SK-N-SH (cell line): ENCODE measurements at regions not wholly inside any gene's neighbourhood (a gene's known extent, or its start where the extent isn't known, plus 50 kb on each side); places are given as distances from the start of the nearest gene placed in this dataset.
A peak's percentile ranks its signal among the peaks of the same experiment; 100 is the strongest.

ENCODE experiments used
- CTCF ChIA-PET: fragments of 300-600, 350-600 bp; formaldehyde crosslinking; extraction: SDS; loops from one replicate; lab custom pipeline; 2021; lab: Yijun Ruan, JAX
- POLR2A ChIA-PET: fragments of 350-600 bp; sonication (Branson Sonifier 250); formaldehyde crosslinking; extraction: SDS; loops from one replicate; lab custom pipeline; 2020; ENCODE audit warnings: antibody characterized with exemption, inconsistent platforms; lab: Yijun Ruan, JAX
- DNase-seq: peaks from one replicate; pipeline ENCODE4 v3.0.0; 2012
- H2AFZ ChIP-seq: fragments of 200-600 bp; sonication (generic); 2 replicates; pipeline ENCODE4 v1.8.1; 2016; ENCODE audit warnings: antibody characterized with exemption, mild to moderate bottlenecking, low read depth
- H3F3A ChIP-seq: fragments of 200-600 bp; sonication (generic); replicated peaks from 2 replicates; pipeline ENCODE3; 2016; ENCODE audit warnings: antibody characterized with exemption, mild to moderate bottlenecking; ENCODE audit not compliant: insufficient read depth
- H3K27ac ChIP-seq, 2 experiments: fragments of 200-500 bp in 1 of 2; fragments of 200-600 bp in 1 of 2; sonication (Bioruptor generic) in 1 of 2; sonication (generic), shearing (Covaris generic) in 1 of 2; 2 replicates each; pipeline versions ENCODE4 v1.5.1 to v1.6.1; 2014 to 2016; ENCODE audit warnings: low read depth in 2 of 2, inconsistent platforms in 1 of 2, low read length in 1 of 2, mild to moderate bottlenecking in 1 of 2, mixed read lengths in 1 of 2
- H3K27me3 ChIP-seq: fragments of 200-600 bp; sonication (generic), shearing (Covaris generic); 2 replicates; pipeline ENCODE4 v1.6.1; 2016; ENCODE audit warnings: mixed run types; ENCODE audit not compliant: insufficient read depth
- H3K36me3 ChIP-seq, 2 experiments: fragments of 200-500 bp in 1 of 2; fragments of 200-600 bp in 1 of 2; sonication (Bioruptor generic) in 1 of 2; sonication (generic) in 1 of 2; replicated peaks in 1 of 2; 2 replicates each; pipeline versions ENCODE3 to v1.5.1; 2014 to 2016; ENCODE audit warnings: low read length in 1 of 2, mild to moderate bottlenecking in 1 of 2; ENCODE audit not compliant: insufficient read depth in 2 of 2, control insufficient read depth in 1 of 2
- H3K4me1 ChIP-seq, 2 experiments: fragments of 200-500 bp in 1 of 2; fragments of 200-600 bp in 1 of 2; sonication (Bioruptor generic) in 1 of 2; sonication (generic), shearing (Covaris generic) in 1 of 2; 2 replicates each; pipeline versions ENCODE4 v1.5.1 to v1.6.1; 2014 to 2016; ENCODE audit warnings: low read depth in 1 of 2, low read length in 1 of 2, mixed run types in 1 of 2; ENCODE audit not compliant: insufficient read depth in 2 of 2, control insufficient read depth in 1 of 2
- H3K4me2 ChIP-seq: fragments of 200-600 bp; sonication (generic), shearing (Covaris generic); 2 replicates; pipeline ENCODE4 v1.6.1; 2017; ENCODE audit warnings: mixed run types
- H3K4me3 ChIP-seq, 2 experiments: fragments of 200-500 bp in 1 of 2; fragments of 200-600 bp in 1 of 2; sonication (Bioruptor generic) in 1 of 2; sonication (generic), shearing (Covaris generic) in 1 of 2; 2 replicates each; pipeline versions ENCODE4 v1.5.1 to v1.8.1; 2014 to 2016; ENCODE audit warnings: low read depth in 2 of 2, inconsistent platforms in 1 of 2, low read length in 1 of 2, mild to moderate bottlenecking in 1 of 2, mixed read lengths in 1 of 2, moderate library complexity in 1 of 2
- H3K79me2 ChIP-seq: fragments of 200-600 bp; sonication (generic); 2 replicates; pipeline ENCODE4 v1.8.1; 2017; ENCODE audit warnings: mild to moderate bottlenecking; ENCODE audit not compliant: insufficient read depth
- H3K9ac ChIP-seq: fragments of 200-600 bp; sonication (generic); 2 replicates; pipeline ENCODE4 v1.6.1; 2017; ENCODE audit warnings: mixed run types
- H3K9me2 ChIP-seq: fragments of 200-600 bp; sonication (generic); 2 replicates; pipeline ENCODE4 v1.6.1; 2017; ENCODE audit warnings: mixed run types
- H3K9me3 ChIP-seq: fragments of 200-600 bp; sonication (generic); 2 replicates; pipeline ENCODE4 v1.6.1; 2017; ENCODE audit warnings: mixed run types, mild to moderate bottlenecking, moderate library complexity
- H4K20me1 ChIP-seq: fragments of 200-600 bp; sonication (generic); 2 replicates; pipeline ENCODE4 v1.6.1; 2017; ENCODE audit warnings: mild to moderate bottlenecking, mixed run types; ENCODE audit not compliant: insufficient read depth
- EP300 ChIP-seq, 2 experiments: IDR thresholded peaks; 2 replicates each; pipeline versions ENCODE4 v1.4.0 to v1.6.1; 2012; ENCODE audit warnings: borderline replicate concordance in 1 of 2, low read depth in 1 of 2, low read length in 1 of 2
- FOSL2 ChIP-seq: IDR thresholded peaks from 2 replicates; pipeline ENCODE4 v1.4.0; 2012; ENCODE audit warnings: low read depth, mild to moderate bottlenecking, moderate library complexity, borderline replicate concordance
- FOXJ3 ChIP-seq: sonication (generic); formaldehyde crosslinking; IDR thresholded peaks from 2 replicates; pipeline ENCODE4 v1.5.1; 2020; ENCODE audit warnings: mild to moderate bottlenecking, missing genetic modification reagents
- FOXM1 ChIP-seq: IDR thresholded peaks from 2 replicates; pipeline ENCODE4 v1.4.0; 2012; ENCODE audit warnings: low read depth, mild to moderate bottlenecking
- GATA2 ChIP-seq: sonication (generic); formaldehyde crosslinking; IDR thresholded peaks from 2 replicates; pipeline ENCODE4 v1.5.0; 2020; ENCODE audit warnings: mild to moderate bottlenecking, missing genetic modification reagents
- MXI1 ChIP-seq: IDR thresholded peaks from 2 replicates; pipeline ENCODE4 v1.6.1; 2012; ENCODE audit warnings: mild to moderate bottlenecking, low read depth, low read length, improper control_type of control experiment
- NRF1 ChIP-seq: IDR thresholded peaks from 2 replicates; pipeline ENCODE4 v1.6.1; 2012; ENCODE audit warnings: low read depth, mild to moderate bottlenecking, low read length
- RCOR1 ChIP-seq: fragments of 150-350 bp; IDR thresholded peaks from 2 replicates; pipeline ENCODE4 v1.6.1; 2017; ENCODE audit warnings: antibody characterized with exemption, low read length
- SIN3A ChIP-seq: IDR thresholded peaks from 2 replicates; pipeline ENCODE4 v1.6.1; 2012; ENCODE audit warnings: low read depth, mild to moderate bottlenecking, low read length, moderate library complexity, borderline replicate concordance
- SMC3 ChIP-seq: IDR thresholded peaks from 2 replicates; pipeline ENCODE4 v1.6.1; 2012; ENCODE audit warnings: low read depth, low read length, improper control_type of control experiment
- TCF12 ChIP-seq: IDR thresholded peaks from 2 replicates; pipeline ENCODE4 v1.4.0; 2012
- TEAD4 ChIP-seq: IDR thresholded peaks from 2 replicates; pipeline ENCODE4 v1.4.0; 2012; ENCODE audit warnings: mild to moderate bottlenecking, borderline replicate concordance; ENCODE audit not compliant: insufficient read depth
- USF1 ChIP-seq: IDR thresholded peaks from 2 replicates; pipeline ENCODE4 v1.4.0; 2012; ENCODE audit warnings: low read depth, borderline replicate concordance
- WGBS: methylation state at CpG from one replicate; pipeline ENCODE4 v1.1.6; 2017; ENCODE audit warnings: low lambda C conversion rate; 5-methylcytosine and 5-hydroxymethylcytosine counted together

DNA sequence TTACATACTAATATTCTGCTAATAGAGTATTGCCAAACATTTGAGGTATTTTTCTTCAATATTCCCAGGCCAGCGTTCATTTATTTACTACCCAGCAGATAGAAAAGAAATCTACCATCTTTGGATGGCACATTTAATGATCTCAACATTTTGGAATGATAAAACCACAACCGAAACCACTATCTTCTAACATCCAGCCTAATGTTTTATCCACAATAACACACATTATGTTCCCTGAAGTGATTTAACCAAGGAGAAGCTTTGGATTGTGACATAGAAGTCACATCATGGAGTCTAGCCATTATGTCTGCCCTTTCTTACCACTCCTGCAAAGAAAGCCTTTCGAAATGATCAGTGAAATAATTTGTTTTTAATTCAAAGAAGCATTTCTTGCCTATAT is 497.1 kb upstream of the PLXNA2 start:
- ChIA-PET POLR2A (no interaction called here), CTCF (interaction anchor here (0.6 kb wide), 1 partner anchor 466 kb away, joined by 3 read pairs; no protein-coding TSS in a partner anchor)
- no peak overlapping the region for H3K4me3 ChIP-seq
- H3K4me1 ChIP-seq, result no peaks in the 10 kb centered on the region
- WGBS, result 54% methylated on average over 3 of the region's 3 CpGs
- no peak for DNase-seq
- no peak overlapping the region for H3K9ac ChIP-seq
- no peaks in the 10 kb centered on the region for H3K36me3 ChIP-seq
- no peak overlapping the region for H3K27ac ChIP-seq
- no peaks in the 10 kb centered on the region for H3K9me2 ChIP-seq
- no peak overlapping the region for H3K4me2 ChIP-seq
- H2AFZ ChIP-seq, result no peak overlapping the region
- H3K27me3 ChIP-seq, result no peaks in the 10 kb centered on the region
- no peaks in the 10 kb centered on the region for H3K79me2 ChIP-seq
- H3F3A ChIP-seq, result no peaks in the 10 kb centered on the region
- H3K9me3 ChIP-seq, result no peaks in the 10 kb centered on the region
- TF ChIP-seq FOXJ3 (CRISPR knock-in tag) (no peak), GATA2 (CRISPR knock-in tag) (no peak), FOXM1 (no peak), TEAD4 (no peak)
- H4K20me1 ChIP-seq, result no peaks in the 10 kb centered on the region

DNA sequence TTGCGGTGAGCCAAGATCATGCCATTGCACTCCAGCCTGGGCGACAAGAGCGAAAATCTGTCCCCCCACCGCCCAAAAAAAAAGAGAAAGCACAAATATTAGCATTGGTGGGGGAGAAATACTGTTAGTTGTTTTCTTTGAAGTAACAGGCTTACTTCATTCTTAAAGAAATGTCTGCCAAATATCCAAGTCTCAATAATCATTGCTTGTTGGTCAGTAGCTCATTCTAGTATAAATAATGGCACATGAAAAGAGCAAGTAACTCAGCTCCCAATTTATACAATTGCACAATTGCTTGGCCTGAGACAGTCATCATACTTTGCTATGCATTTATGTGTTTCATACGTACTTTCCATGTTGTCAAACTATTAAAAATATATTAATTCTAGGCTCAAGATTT is 499.2 kb upstream of the PLXNA2 start:
- Histone ChIP-seq H3K36me3 (no peaks in the 10 kb centered on the region), H2AFZ (no peak overlapping the region), H3K27ac (no peak overlapping the region), H3K9me2 (no peaks in the 10 kb centered on the region), H3F3A (no peaks in the 10 kb centered on the region), H3K9ac (no peak overlapping the region), H3K79me2 (no peaks in the 10 kb centered on the region), H3K9me3 (no peaks in the 10 kb centered on the region), H3K27me3 (no peaks in the 10 kb centered on the region), H3K4me3 (no peak overlapping the region), H4K20me1 (no peaks in the 10 kb centered on the region), H3K4me2 (no peak overlapping the region), H3K4me1 (peaks cover 0 to 8% of the 10 kb centered on the region in 2 experiments; a peak in 2 of 4 replicates)
- WGBS, result 79% methylated on average over 5 of the region's 5 CpGs
- CTCF ChIA-PET, result interaction anchor here (0.7 kb wide), 1 partner anchor 8 kb away, joined by 3 read pairs; no protein-coding TSS in a partner anchor
- POLR2A ChIA-PET, result no interaction called here
- DNase-seq, result no peak
- TF ChIP-seq USF1, result no peak
- no peak for TF ChIP-seq FOXM1
- TF ChIP-seq FOSL2, result no peak
- TF ChIP-seq SIN3A, result no peak
- no peak for TF ChIP-seq SMC3

DNA sequence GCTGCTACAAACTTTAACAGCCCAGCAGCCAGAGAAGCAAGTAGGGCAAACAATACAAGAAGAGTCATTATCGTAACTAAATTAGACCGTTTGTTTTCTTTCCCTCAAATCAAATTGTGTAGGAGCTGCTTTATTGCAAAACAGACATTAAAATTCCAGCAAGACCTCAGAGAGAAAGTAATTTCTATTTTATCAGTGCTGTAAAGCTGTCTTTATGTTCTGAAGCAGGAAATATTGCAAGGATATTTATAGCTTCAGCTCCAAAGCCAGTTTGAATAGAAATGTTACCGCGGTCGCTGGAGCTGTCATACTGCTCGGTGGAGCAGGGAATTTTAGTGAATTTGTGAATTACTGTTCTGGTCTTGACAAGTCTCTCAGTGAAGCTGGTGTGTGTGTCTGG is 503.8 kb upstream of the PLXNA2 start:
- TF ChIP-seq TEAD4 (peak; percentile 61; the same call in 1 of the 2 replicates), NRF1 (no peak), RCOR1 (peak; percentile 72), TCF12 (peak; percentile 50), MXI1 (peak; percentile 48; the same call in 1 of the 2 replicates), EP300 (IDR thresholded peaks at IDR 0.05; ENCODE audit: borderline replicate concordance in 1 of 2, low read depth in 1 of 2, low read length in 1 of 2) (peak in 1 of 2 experiments; percentile 83; a peak in 2 of 4 replicates)
- Histone ChIP-seq H3K4me2 (peak overlapping the region; percentile 54; the same call in 1 of the 2 replicates), H3K27me3 (no peaks in the 10 kb centered on the region), H4K20me1 (no peaks in the 10 kb centered on the region), H3K27ac (peak overlapping the region; percentile 9 to 95; a peak in 3 of 4 replicates), H3K79me2 (no peaks in the 10 kb centered on the region), H3K4me1 (peaks cover 0 to 16% of the 10 kb centered on the region in 2 experiments; a peak in 2 of 4 replicates), H3K36me3 (no peaks in the 10 kb centered on the region), H2AFZ (no peak overlapping the region; the same call in 1 of the 2 replicates), H3K9me3 (no peaks in the 10 kb centered on the region), H3K4me3 (peak overlapping the region in 1 of 2 experiments; percentile 4; a peak in 2 of 4 replicates), H3K9me2 (no peaks in the 10 kb centered on the region), H3F3A (no peaks in the 10 kb centered on the region), H3K9ac (no peak overlapping the region)
- ChIA-PET CTCF (interaction anchor here (0.9 to 2.2 kb wide), 5 partner anchors 10 to 227 kb away, joined by 3 to 8 read pairs (median 3); no protein-coding TSS in a partner anchor), POLR2A (no interaction called here)
- peak; percentile 49 for DNase-seq
- 10% methylated on average over 6 of the region's 6 CpGs for WGBS
